ENCODE measurements at regions not wholly inside any gene's neighbourhood (a gene's known extent, or its start where the extent isn't known, plus 50 kb on each side); places are given as distances from the start of the nearest gene placed in this dataset.

- TF ChIP-seq POLR2A (IDR thresholded peaks at IDR 0.05) (no peak), POLR2AphosphoS5 (IDR thresholded peaks at IDR 0.05) (no peak)
- TF ChIP-seq, protein P1, sequence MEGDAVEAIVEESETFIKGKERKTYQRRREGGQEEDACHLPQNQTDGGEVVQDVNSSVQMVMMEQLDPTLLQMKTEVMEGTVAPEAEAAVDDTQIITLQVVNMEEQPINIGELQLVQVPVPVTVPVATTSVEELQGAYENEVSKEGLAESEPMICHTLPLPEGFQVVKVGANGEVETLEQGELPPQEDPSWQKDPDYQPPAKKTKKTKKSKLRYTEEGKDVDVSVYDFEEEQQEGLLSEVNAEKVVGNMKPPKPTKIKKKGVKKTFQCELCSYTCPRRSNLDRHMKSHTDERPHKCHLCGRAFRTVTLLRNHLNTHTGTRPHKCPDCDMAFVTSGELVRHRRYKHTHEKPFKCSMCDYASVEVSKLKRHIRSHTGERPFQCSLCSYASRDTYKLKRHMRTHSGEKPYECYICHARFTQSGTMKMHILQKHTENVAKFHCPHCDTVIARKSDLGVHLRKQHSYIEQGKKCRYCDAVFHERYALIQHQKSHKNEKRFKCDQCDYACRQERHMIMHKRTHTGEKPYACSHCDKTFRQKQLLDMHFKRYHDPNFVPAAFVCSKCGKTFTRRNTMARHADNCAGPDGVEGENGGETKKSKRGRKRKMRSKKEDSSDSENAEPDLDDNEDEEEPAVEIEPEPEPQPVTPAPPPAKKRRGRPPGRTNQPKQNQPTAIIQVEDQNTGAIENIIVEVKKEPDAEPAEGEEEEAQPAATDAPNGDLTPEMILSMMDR (IDR thresholded peaks at IDR 0.05 in 8 of 11, conservative IDR thresholded peaks at IDR 0.05 in 3 of 11) = no peak
Measured at GRCh38 chr12:98172801-98173200, 342.6 kb upstream of the TMPO start.

Data from spleen (tissue), 7 donors.